HG02852 (cell line): ENCODE measurements at regions not wholly inside any gene's neighbourhood (a gene's known extent, or its start where the extent isn't known, plus 50 kb on each side); places are given as distances from the start of the nearest gene placed in this dataset.
"Not testable (repeated sequence)": the region's sequence is repeated elsewhere in the genome, so short reads cannot be mapped to it uniquely, and the experiment has no call there.

Experiments used
- ATAC-seq: cut with Tn5 transposase; IDR thresholded peaks from one replicate; pipeline ENCODE4 v1.9.1; 2021; ENCODE audit warnings: mild to moderate bottlenecking, moderate library complexity; ENCODE audit not compliant: unreplicated experiment

- ATAC-seq: no peak
Observed at GRCh38 chr4:124066595-124066994, 645.9 kb downstream of the ANKRD50 start.

- no peak for ATAC-seq
Observed at GRCh38 chr4:124067046-124067445, 645.5 kb downstream of the ANKRD50 start.

GRCh38 chr4:124070688-124071484 is 641.6 kb downstream of the ANKRD50 start:
- ATAC-seq: no peak

- ATAC-seq: not testable (repeated sequence)
Observed at GRCh38 chr4:124075276-124075675, 637.3 kb downstream of the ANKRD50 start.

- ATAC-seq: no peak
Observed at GRCh38 chr4:124079174-124079780, 633.3 kb downstream of the ANKRD50 start.

- no peak for ATAC-seq
Observed at GRCh38 chr4:124083711-124084110, 628.8 kb downstream of the ANKRD50 start.

- no peak for ATAC-seq
Observed at GRCh38 chr4:124085561-124086180, 626.9 kb downstream of the ANKRD50 start.

- ATAC-seq: no peak
Observed at GRCh38 chr4:124090021-124090420, 622.5 kb downstream of the ANKRD50 start.

- ATAC-seq: no peak
Observed at GRCh38 chr4:124092101-124092500, 620.4 kb downstream of the ANKRD50 start.

GRCh38 chr4:124092541-124092984 is 620.0 kb downstream of the ANKRD50 start:
- no peak for ATAC-seq

- ATAC-seq: no peak
Observed at GRCh38 chr4:124095621-124096020, 616.9 kb downstream of the ANKRD50 start.

- ATAC-seq: no peak
Observed at GRCh38 chr4:124096290-124096689, 616.2 kb downstream of the ANKRD50 start.

GRCh38 chr4:124097447-124097846 is 615.1 kb downstream of the ANKRD50 start:
- no peak for ATAC-seq

GRCh38 chr4:124104101-124104500 is 608.4 kb downstream of the ANKRD50 start:
- ATAC-seq: no peak

- no peak for ATAC-seq
Observed at GRCh38 chr4:124104628-124105027, 607.9 kb downstream of the ANKRD50 start.

GRCh38 chr4:124105212-124105611 is 607.3 kb downstream of the ANKRD50 start:
- ATAC-seq: no peak

- no peak for ATAC-seq
Observed at GRCh38 chr4:124111411-124111810, 601.1 kb downstream of the ANKRD50 start.

- ATAC-seq: no peak
Observed at GRCh38 chr4:124111922-124112321, 600.6 kb downstream of the ANKRD50 start.

- no peak for ATAC-seq
Observed at GRCh38 chr4:124118061-124118460, 594.5 kb downstream of the ANKRD50 start.

- no peak for ATAC-seq
Observed at GRCh38 chr4:124121461-124121971, 591.0 kb downstream of the ANKRD50 start.

GRCh38 chr4:124123181-124123580 is 589.4 kb downstream of the ANKRD50 start:
- ATAC-seq: no peak

GRCh38 chr4:124123721-124124120 is 588.8 kb downstream of the ANKRD50 start:
- no peak for ATAC-seq
